ENCODE measurements at regions not wholly inside any gene's neighbourhood (a gene's known extent, or its start where the extent isn't known, plus 50 kb on each side); places are given as distances from the start of the nearest gene placed in this dataset.

- no peaks in the 10 kb centered on the region for H3K36me3 ChIP-seq
- H3K9me3 ChIP-seq, result no peaks in the 10 kb centered on the region
- H3K27me3 ChIP-seq, result no peaks in the 10 kb centered on the region
- peak overlapping the region; percentile 11 to 58 (median 43) for H3K27ac ChIP-seq
- no peak for DNase-seq
- no peak overlapping the region for H3K4me3 ChIP-seq
- intact Hi-C loops (cut with DNase I; ENCODE audit: low total_unique reads) (loop anchor here (5.0 kb wide), 1 partner anchor 315 kb away; no protein-coding TSS in a partner anchor), in situ Hi-C loops (cut with MboI; ENCODE audit: low sequenced_read_pairs in 4 of 4) (loop anchor here in 1 of 4 donors (25.0 kb wide), 1 partner anchor 300 kb away; no protein-coding TSS in a partner anchor)
- TF ChIP-seq POLR2A (IDR thresholded peaks at IDR 0.05), result no peak
- peak; percentile 64 to 67 for ATAC-seq
- no peaks in the 10 kb centered on the region for H3K4me1 ChIP-seq
Measured at GRCh38 chr4:100736641-100737451, 219.0 kb upstream of the EMCN start.

GRCh38 chr4:100728861-100729260 is 211.0 kb upstream of the EMCN start:
- Histone ChIP-seq H3K9me3 (no peaks in the 10 kb centered on the region), H3K36me3 (no peaks in the 10 kb centered on the region), H3K4me1 (no peaks in the 10 kb centered on the region), H3K4me3 (no peak overlapping the region), H3K27ac (no peak overlapping the region), H3K27me3 (no peaks in the 10 kb centered on the region)
- in situ Hi-C loops (cut with MboI; ENCODE audit: low sequenced_read_pairs in 4 of 4) (loop anchor here in 1 of 4 donors (25.0 kb wide), 1 partner anchor 292 kb away; no protein-coding TSS in a partner anchor), intact Hi-C loops (cut with DNase I; ENCODE audit: low total_unique reads) (no loop called here)
- TF ChIP-seq POLR2A (IDR thresholded peaks at IDR 0.05) (no peak), CTCF (IDR thresholded peaks at IDR 0.05 in 4 of 5, conservative IDR thresholded peaks at IDR 0.05 in 1 of 5) (no peak)
- ATAC-seq, result no peak
- DNase-seq, result no peak

DNA sequence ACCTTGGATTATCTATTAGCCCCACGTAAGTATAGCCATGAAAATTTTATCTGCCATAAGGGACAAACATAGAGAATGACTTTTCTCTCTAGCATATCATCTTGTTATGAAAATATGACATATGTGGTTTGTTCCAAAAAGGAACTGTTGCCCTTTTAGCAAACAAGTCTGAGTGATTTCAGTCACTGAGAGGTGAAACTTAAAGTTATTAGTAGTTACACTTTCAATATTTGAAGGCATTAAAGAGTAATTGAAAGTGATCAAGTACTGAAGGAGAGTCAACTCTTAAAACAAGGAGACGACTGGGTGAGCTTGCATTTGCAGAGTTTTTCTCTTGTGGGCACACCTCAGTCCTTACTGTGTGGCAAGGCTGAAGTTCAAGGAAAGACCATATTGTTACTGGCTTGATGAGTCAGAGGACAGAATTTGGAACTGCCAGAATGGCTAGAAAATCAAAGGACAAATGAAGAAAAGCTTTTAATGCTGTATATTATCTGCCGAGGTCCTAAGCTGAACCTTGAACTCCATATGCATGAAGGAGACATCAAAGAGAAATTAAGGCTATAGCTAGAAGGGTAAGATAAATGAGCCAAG is 205.1 kb upstream of the EMCN start:
- TF ChIP-seq POLR2A (IDR thresholded peaks at IDR 0.05), result no peak
- TF ChIP-seq CTCF (IDR thresholded peaks at IDR 0.05 in 4 of 5, conservative IDR thresholded peaks at IDR 0.05 in 1 of 5), result no peak
- H3K27ac ChIP-seq, result no peak overlapping the region
- no peaks in the 10 kb centered on the region for H3K27me3 ChIP-seq
- ATAC-seq (no peak), DNase-seq (no peak)
- no peak overlapping the region for H3K4me3 ChIP-seq
- no peaks in the 10 kb centered on the region for H3K36me3 ChIP-seq
- no peaks in the 10 kb centered on the region for H3K4me1 ChIP-seq
- H3K9me3 ChIP-seq, result no peaks in the 10 kb centered on the region
- intact Hi-C loops (cut with DNase I; ENCODE audit: low total_unique reads), result no loop called here
- in situ Hi-C loops (cut with MboI; ENCODE audit: low sequenced_read_pairs in 4 of 4), result no loop called here

- DNase-seq (no peak), ATAC-seq (no peak)
- intact Hi-C loops (cut with DNase I; ENCODE audit: low total_unique reads), result no loop called here
- no peaks in the 10 kb centered on the region for H3K9me3 ChIP-seq
- no peaks in the 10 kb centered on the region for H3K4me1 ChIP-seq
- in situ Hi-C loops (cut with MboI; ENCODE audit: low sequenced_read_pairs in 4 of 4), result no loop called here
- H3K27me3 ChIP-seq, result no peaks in the 10 kb centered on the region
- no peaks in the 10 kb centered on the region for H3K36me3 ChIP-seq
- H3K27ac ChIP-seq, result no peak overlapping the region
- H3K4me3 ChIP-seq, result no peak overlapping the region
- TF ChIP-seq POLR2A (IDR thresholded peaks at IDR 0.05) (no peak), CTCF (IDR thresholded peaks at IDR 0.05 in 4 of 5, conservative IDR thresholded peaks at IDR 0.05 in 1 of 5) (no peak)
Measured at GRCh38 chr4:100722133-100722532, 204.3 kb upstream of the EMCN start.

DNA sequence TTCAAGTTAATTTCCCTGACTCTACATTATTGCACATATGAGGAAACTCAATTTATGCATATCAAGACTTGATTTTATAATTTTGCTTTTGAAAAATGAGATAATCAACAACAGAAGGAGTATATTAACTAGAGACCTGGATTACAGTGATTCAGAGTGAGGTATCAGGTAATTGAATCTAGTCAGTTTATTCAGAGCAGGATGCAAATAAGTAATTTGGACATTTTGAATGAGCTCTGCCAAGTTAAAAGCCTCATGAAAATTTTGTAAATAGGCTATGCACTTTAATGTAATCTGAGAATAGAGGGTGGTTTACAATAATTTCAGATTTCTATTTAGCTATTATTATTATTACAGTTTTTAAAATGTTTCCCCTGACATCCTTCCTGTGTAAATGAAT is 203.7 kb upstream of the EMCN start:
- H3K4me1 ChIP-seq, result no peaks in the 10 kb centered on the region
- intact Hi-C loops (cut with DNase I; ENCODE audit: low total_unique reads) (no loop called here), in situ Hi-C loops (cut with MboI; ENCODE audit: low sequenced_read_pairs in 4 of 4) (no loop called here)
- ATAC-seq, result no peak
- no peak overlapping the region for H3K4me3 ChIP-seq
- H3K27me3 ChIP-seq, result no peaks in the 10 kb centered on the region
- TF ChIP-seq CTCF (IDR thresholded peaks at IDR 0.05 in 4 of 5, conservative IDR thresholded peaks at IDR 0.05 in 1 of 5), result no peak
- TF ChIP-seq POLR2A (IDR thresholded peaks at IDR 0.05), result no peak
- no peaks in the 10 kb centered on the region for H3K36me3 ChIP-seq
- no peak for DNase-seq
- H3K27ac ChIP-seq, result no peak overlapping the region
- H3K9me3 ChIP-seq, result no peaks in the 10 kb centered on the region

Data from gastrocnemius medialis (tissue), 4 donors.